Thyroid gland (tissue), 4 donors: ENCODE measurements at regions not wholly inside any gene's neighbourhood (a gene's known extent, or its start where the extent isn't known, plus 50 kb on each side); places are given as distances from the start of the nearest gene placed in this dataset.

Experiments used
- POLR2A ChIP-seq, 2 donors: fragments of 450-650 bp; IDR thresholded peaks; one replicate each; pipeline ENCODE4 v1.6.1; 2017; ENCODE audit warnings: antibody characterized with exemption in 2 of 2, mild to moderate bottlenecking in 2 of 2, moderate library complexity in 1 of 2
- TF ChIP-seq, protein P1 (sequence below), 6 experiments: fragments of 200-600 bp in 3 of 6; fragments of 450-650 bp in 3 of 6; sonication (generic) in 3 of 6; IDR thresholded peaks; one replicate each; pipeline ENCODE4 v1.5.1; 2016 to 2019; ENCODE audit warnings: antibody characterized with exemption in 6 of 6, mild to moderate bottlenecking in 2 of 6, inconsistent platforms in 1 of 6, moderate library complexity in 1 of 6

DNA sequence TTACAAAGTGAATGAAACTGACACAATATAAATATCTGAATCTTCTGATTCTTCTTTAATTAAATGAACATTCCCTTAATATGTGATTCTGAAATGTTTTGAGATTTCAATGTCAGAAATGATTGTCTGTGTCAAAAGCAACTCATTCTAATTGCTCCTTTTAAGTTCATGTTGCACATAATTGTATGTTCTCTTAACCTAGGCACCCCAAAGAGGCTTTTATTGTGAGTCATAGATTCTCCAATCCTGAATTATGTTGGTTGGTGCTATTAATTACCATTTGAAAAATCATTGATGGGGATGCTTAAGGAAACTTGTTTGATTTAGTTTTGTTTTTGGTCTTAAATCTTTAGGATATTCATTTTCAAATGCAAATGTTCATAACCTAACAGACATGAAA, 829.7 kb upstream of the CITED2 start:
- TF ChIP-seq, protein P1, sequence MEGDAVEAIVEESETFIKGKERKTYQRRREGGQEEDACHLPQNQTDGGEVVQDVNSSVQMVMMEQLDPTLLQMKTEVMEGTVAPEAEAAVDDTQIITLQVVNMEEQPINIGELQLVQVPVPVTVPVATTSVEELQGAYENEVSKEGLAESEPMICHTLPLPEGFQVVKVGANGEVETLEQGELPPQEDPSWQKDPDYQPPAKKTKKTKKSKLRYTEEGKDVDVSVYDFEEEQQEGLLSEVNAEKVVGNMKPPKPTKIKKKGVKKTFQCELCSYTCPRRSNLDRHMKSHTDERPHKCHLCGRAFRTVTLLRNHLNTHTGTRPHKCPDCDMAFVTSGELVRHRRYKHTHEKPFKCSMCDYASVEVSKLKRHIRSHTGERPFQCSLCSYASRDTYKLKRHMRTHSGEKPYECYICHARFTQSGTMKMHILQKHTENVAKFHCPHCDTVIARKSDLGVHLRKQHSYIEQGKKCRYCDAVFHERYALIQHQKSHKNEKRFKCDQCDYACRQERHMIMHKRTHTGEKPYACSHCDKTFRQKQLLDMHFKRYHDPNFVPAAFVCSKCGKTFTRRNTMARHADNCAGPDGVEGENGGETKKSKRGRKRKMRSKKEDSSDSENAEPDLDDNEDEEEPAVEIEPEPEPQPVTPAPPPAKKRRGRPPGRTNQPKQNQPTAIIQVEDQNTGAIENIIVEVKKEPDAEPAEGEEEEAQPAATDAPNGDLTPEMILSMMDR (IDR thresholded peaks at IDR 0.05): no peak
- no peak for TF ChIP-seq POLR2A (IDR thresholded peaks at IDR 0.05)
